ENCODE measurements at regions not wholly inside any gene's neighbourhood (a gene's known extent, or its start where the extent isn't known, plus 50 kb on each side); places are given as distances from the start of the nearest gene placed in this dataset.
"Not testable (repeated sequence)": the region's sequence is repeated elsewhere in the genome, so short reads cannot be mapped to it uniquely, and the experiment has no call there.

GRCh38 chr13:86584301-86584700 is 785.1 kb upstream of the SLITRK6 start:
- DNase-seq: no peak

- no peak for DNase-seq
These were observed 786.6 kb upstream of the SLITRK6 start for GRCh38 chr13:86585835-86586234.

- DNase-seq: no peak
These were observed 792.6 kb upstream of the SLITRK6 start for GRCh38 chr13:86591862-86592261.

- DNase-seq: no peak
These were observed 802.1 kb upstream of the SLITRK6 start for GRCh38 chr13:86601351-86601750.

- DNase-seq: no peak
These were observed 807.0 kb upstream of the SLITRK6 start for GRCh38 chr13:86606264-86606663.

- no peak for DNase-seq
These were observed 809.5 kb upstream of the SLITRK6 start for GRCh38 chr13:86608701-86609100.

- DNase-seq: no peak
These were observed 834.1 kb upstream of the SLITRK6 start for GRCh38 chr13:86633346-86633745.

GRCh38 chr13:86651171-86651570 is 852.0 kb upstream of the SLITRK6 start:
- not testable (repeated sequence) for DNase-seq

- no peak for DNase-seq
These were observed 853.8 kb upstream of the SLITRK6 start for GRCh38 chr13:86653009-86653408.

- DNase-seq: no peak
These were observed 856.3 kb upstream of the SLITRK6 start for GRCh38 chr13:86655561-86655960.

GRCh38 chr13:86660090-86660489 is 860.9 kb upstream of the SLITRK6 start:
- DNase-seq: no peak

- DNase-seq: no peak
These were observed 866.6 kb upstream of the SLITRK6 start for GRCh38 chr13:86665842-86666241.

- DNase-seq: no peak
These were observed 874.8 kb upstream of the SLITRK6 start for GRCh38 chr13:86673931-86674431.

- no peak for DNase-seq
These were observed 882.0 kb upstream of the SLITRK6 start for GRCh38 chr13:86681223-86681622.

GRCh38 chr13:86684402-86684801 is 885.2 kb upstream of the SLITRK6 start:
- no peak for DNase-seq

- no peak for DNase-seq
These were observed 890.7 kb upstream of the SLITRK6 start for GRCh38 chr13:86689911-86690310.

GRCh38 chr13:86692291-86692690 is 893.1 kb upstream of the SLITRK6 start:
- DNase-seq: no peak

GRCh38 chr13:86710013-86710412 is 910.8 kb upstream of the SLITRK6 start:
- DNase-seq: no peak

- no peak for DNase-seq
These were observed 911.7 kb upstream of the SLITRK6 start for GRCh38 chr13:86710896-86711295.

GRCh38 chr13:86714495-86714894 is 915.3 kb upstream of the SLITRK6 start:
- DNase-seq: no peak

GRCh38 chr13:86725105-86725504 is 925.9 kb upstream of the SLITRK6 start:
- no peak for DNase-seq

- no peak for DNase-seq
These were observed 930.0 kb upstream of the SLITRK6 start for GRCh38 chr13:86729206-86729605.

- DNase-seq: no peak
These were observed 932.8 kb upstream of the SLITRK6 start for GRCh38 chr13:86731987-86732386.

- DNase-seq: no peak
These were observed 933.7 kb upstream of the SLITRK5 start for GRCh38 chr13:86737334-86737932.

GRCh38 chr13:86741762-86742285 is 929.3 kb upstream of the SLITRK5 start:
- DNase-seq: no peak

Measured in NCI-H1694 treated with DMSO at 0.1 percent for 48 hours (cell line).